ENCODE measurements at regions not wholly inside any gene's neighbourhood (a gene's known extent, or its start where the extent isn't known, plus 50 kb on each side); places are given as distances from the start of the nearest gene placed in this dataset.

DNA sequence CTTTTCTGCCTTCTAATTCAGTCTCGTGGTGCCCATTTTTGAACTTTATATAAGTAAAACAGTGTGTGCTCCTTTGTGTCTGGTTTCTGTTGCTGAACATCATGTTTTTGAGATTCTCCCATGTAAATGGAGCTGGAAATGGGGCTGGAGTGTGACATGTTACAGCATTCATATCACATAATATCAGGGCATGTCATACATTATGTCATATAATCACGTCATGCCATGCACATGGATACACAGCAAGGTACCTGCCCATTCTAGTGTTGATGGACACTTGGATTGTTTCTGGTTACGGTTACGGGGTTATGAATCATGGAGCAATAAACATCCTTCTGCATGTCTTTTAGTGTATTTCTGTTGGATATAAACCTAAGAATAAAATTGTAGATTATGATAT is 117.1 kb upstream of the MYT1L start:
- Histone ChIP-seq H3K18ac (ENCODE audit: extremely low read depth, low read length) (no peak overlapping the region), H3K23ac (ENCODE audit: insufficient read length) (no peak overlapping the region), H3K4me1 (replicated peaks in 1 of 4; ENCODE audit: control insufficient read depth in 3 of 4, insufficient read depth in 4 of 4, low read length in 3 of 4) (no peaks in the 10 kb centered on the region), H3K79me1 (ENCODE audit: low read depth, low read length) (no peaks in the 10 kb centered on the region), H2AFZ (ENCODE audit: low read length) (no peak overlapping the region), H2BK20ac (ENCODE audit: low read length) (no peak overlapping the region), H2BK15ac (ENCODE audit: low read length) (no peak overlapping the region), H4K91ac (replicated peaks; ENCODE audit: insufficient read length, low read length) (no peak overlapping the region), H3K4ac (replicated peaks; ENCODE audit: insufficient read length, low read depth, low read length) (no peak overlapping the region), H3K36me3 (ENCODE audit: control insufficient read depth in 2 of 4, insufficient read depth in 4 of 4, low read length in 3 of 4) (no peaks in the 10 kb centered on the region), H2BK12ac (ENCODE audit: low read depth, low read length) (no peak overlapping the region), H2BK5ac (ENCODE audit: low read depth, low read length) (no peak overlapping the region), H3K14ac (ENCODE audit: insufficient read length) (no peak overlapping the region), H4K5ac (ENCODE audit: insufficient read length, low read depth, low read length) (no peak overlapping the region), H3K27me3 (replicated peaks in 1 of 4; ENCODE audit: control insufficient read depth in 3 of 4, extremely low read depth in 1 of 4, insufficient read depth in 3 of 4, low read length in 3 of 4) (no peaks in the 10 kb centered on the region), H3K27ac (ENCODE audit: low read depth, low read length) (no peak overlapping the region), H4K8ac (ENCODE audit: extremely low read depth, insufficient read depth, low read length) (no peak overlapping the region), H3K79me2 (ENCODE audit: control insufficient read depth in 1 of 2, insufficient read depth in 2 of 2, low read length in 2 of 2) (no peaks in the 10 kb centered on the region), H2AK5ac (ENCODE audit: low read depth, low read length) (no peak overlapping the region), H2BK120ac (replicated peaks; ENCODE audit: low read depth, low read length) (no peak overlapping the region), H3K23me2 (ENCODE audit: low read depth, low read length) (no peaks in the 10 kb centered on the region), H3K9ac (replicated peaks in 1 of 4; ENCODE audit: extremely low read depth in 1 of 4, low read depth in 3 of 4, low read length in 3 of 4) (no peak overlapping the region), H4K20me1 (replicated peaks in 1 of 2; ENCODE audit: control insufficient read depth in 1 of 2, insufficient read depth in 2 of 2, low read length in 2 of 2) (no peaks in the 10 kb centered on the region), H3K4me3 (ENCODE audit: extremely low read depth in 1 of 4, insufficient read depth in 2 of 4, low read depth in 3 of 4, low read length in 4 of 4) (no peak overlapping the region), H3K9me3 (ENCODE audit: insufficient read depth in 2 of 2, low read depth in 1 of 2, low read length in 1 of 2) (peaks cover 0 to 4% of the 10 kb centered on the region in 2 experiments; a peak in 2 of 4 replicates), H3K56ac (replicated peaks; ENCODE audit: insufficient read length, low read depth, low read length) (no peak overlapping the region), H3K4me2 (ENCODE audit: insufficient read depth in 1 of 2, low read depth in 2 of 2, low read length in 2 of 2) (no peak overlapping the region)
- ChIA-PET POLR2A (ENCODE audit: partially characterized antibody) (no interaction called here), CTCF (ENCODE audit: partially characterized antibody) (no interaction called here)
- DNase-seq (ENCODE audit: low read depth in 1 of 2, low spot score in 2 of 2) (no peak), FAIRE-seq (no peak)
- 89% methylated on average over 4 of the region's 4 CpGs; no CpG with 5 or more reads in 1 of the 2 experiments for WGBS, 2 experiments (ENCODE audit: extremely low coverage in 1 of 2, insufficient coverage in 1 of 2, insufficient read length in 1 of 2, insufficient replicate concordance in 2 of 2, low coverage in 1 of 2, low lambda C conversion rate in 2 of 2, missing lambda C conversion rate in 1 of 2)
- no peak for TF ChIP-seq TCF12 (IDR thresholded peaks at IDR 0.05; ENCODE audit: low read depth, low read length)
- no peak for TF ChIP-seq CREB1 (IDR thresholded peaks at IDR 0.05)
- TF ChIP-seq CBX8 (IDR thresholded peaks at IDR 0.05; ENCODE audit: borderline replicate concordance, low read depth, low read length) = no peak
- no peak for TF ChIP-seq NANOG (IDR thresholded peaks at IDR 0.05; ENCODE audit: insufficient read depth, low read depth, low read length, poor library complexity, severe bottlenecking)
- TF ChIP-seq RNF2 (IDR thresholded peaks at IDR 0.05; ENCODE audit: borderline replicate concordance, low read depth, low read length, missing control alignments, poor library complexity, severe bottlenecking) = no peak
- TF ChIP-seq, protein P1, sequence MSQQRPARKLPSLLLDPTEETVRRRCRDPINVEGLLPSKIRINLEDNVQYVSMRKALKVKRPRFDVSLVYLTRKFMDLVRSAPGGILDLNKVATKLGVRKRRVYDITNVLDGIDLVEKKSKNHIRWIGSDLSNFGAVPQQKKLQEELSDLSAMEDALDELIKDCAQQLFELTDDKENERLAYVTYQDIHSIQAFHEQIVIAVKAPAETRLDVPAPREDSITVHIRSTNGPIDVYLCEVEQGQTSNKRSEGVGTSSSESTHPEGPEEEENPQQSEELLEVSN (IDR thresholded peaks at IDR 0.05) = no peak
- TF ChIP-seq TEAD4 (IDR thresholded peaks at IDR 0.05; ENCODE audit: low read depth, low read length) = no peak
- no peak for TF ChIP-seq SUZ12 (IDR thresholded peaks at IDR 0.05; ENCODE audit: low read length)
- TF ChIP-seq SP2 (IDR thresholded peaks at IDR 0.05; ENCODE audit: low read length) = no peak
- TF ChIP-seq SAP30 (IDR thresholded peaks at IDR 0.05; ENCODE audit: insufficient read depth, insufficient replicate concordance, low read length) = no peak
- TF ChIP-seq GABPA (IDR thresholded peaks at IDR 0.05; ENCODE audit: borderline replicate concordance, insufficient read depth, low read length) = no peak
- no peak for TF ChIP-seq BRCA1 (IDR thresholded peaks at IDR 0.05; ENCODE audit: low read depth, low read length)
- no peak for TF ChIP-seq RAD21 (IDR thresholded peaks at IDR 0.05 in 1 of 2, conservative IDR thresholded peaks at IDR 0.05 in 1 of 2; ENCODE audit: low read depth in 2 of 2, low read length in 2 of 2)
- TF ChIP-seq YY1 (IDR thresholded peaks at IDR 0.05; ENCODE audit: low read depth, low read length) = no peak
- TF ChIP-seq SIRT6 (IDR thresholded peaks at IDR 0.05; ENCODE audit: low read length) = no peak

Data from H1 (cell line).